Osteoblast (primary cell): ENCODE measurements at regions not wholly inside any gene's neighbourhood (a gene's known extent, or its start where the extent isn't known, plus 50 kb on each side); places are given as distances from the start of the nearest gene placed in this dataset.

Experiments
- DNase-seq: peaks from one replicate; pipeline ENCODE4 v3.0.0; 2011; ENCODE audit warnings: low spot score, mixed read lengths; ENCODE audit not compliant: insufficient read length; ENCODE audit errors: missing footprints
- H2AFZ ChIP-seq: 2 replicates; pipeline ENCODE4 v1.6.0; 2011; ENCODE audit warnings: mild to moderate bottlenecking, low read length
- H3K27ac ChIP-seq: 2 replicates; pipeline ENCODE4 v1.5.1; 2011; ENCODE audit warnings: mild to moderate bottlenecking, low read depth, low read length, moderate library complexity
- H3K27me3 ChIP-seq: 2 replicates; pipeline ENCODE4 v1.6.0; 2012; ENCODE audit warnings: mild to moderate bottlenecking, control low read depth, inconsistent platforms, low read length, moderate library complexity; ENCODE audit not compliant: insufficient read depth
- H3K36me3 ChIP-seq: 2 replicates; pipeline ENCODE4 v1.5.1; 2011; ENCODE audit warnings: mild to moderate bottlenecking, low read length, control low read depth, moderate library complexity; ENCODE audit not compliant: insufficient read depth
- H3K4me1 ChIP-seq: 2 replicates; pipeline ENCODE4 v1.5.1; 2011; ENCODE audit warnings: mild to moderate bottlenecking, low read length, control low read depth, moderate library complexity; ENCODE audit not compliant: insufficient read depth
- H3K4me2 ChIP-seq: 2 replicates; pipeline ENCODE4 v1.6.0; 2011; ENCODE audit warnings: mild to moderate bottlenecking, low read length; ENCODE audit not compliant: insufficient read depth
- H3K4me3 ChIP-seq: fragments of 200-600 bp; sonication (generic); 3 replicates; pipeline ENCODE4 v1.5.1; 2012; ENCODE audit warnings: mild to moderate bottlenecking, low read length, inconsistent platforms; ENCODE audit not compliant: insufficient read depth
- H3K79me2 ChIP-seq: 2 replicates; pipeline ENCODE4 v1.6.0; 2012; ENCODE audit warnings: mild to moderate bottlenecking, low read length, control low read depth, inconsistent platforms; ENCODE audit not compliant: insufficient read depth
- H3K9me3 ChIP-seq: 2 replicates; pipeline ENCODE4 v1.5.1; 2011; ENCODE audit warnings: low read depth, low read length, control low read depth
- H4K20me1 ChIP-seq: 2 replicates; pipeline ENCODE4 v1.6.0; 2012; ENCODE audit warnings: mild to moderate bottlenecking, low read length, control low read depth; ENCODE audit not compliant: insufficient read depth
- TF ChIP-seq, protein P1 (sequence below): IDR thresholded peaks from 2 replicates; pipeline ENCODE4 v1.5.1; 2011; ENCODE audit warnings: mild to moderate bottlenecking, low read depth, low read length, moderate library complexity; ENCODE audit errors: extremely low read depth

GRCh38 chr14:71589609-71590008 lies 342.6 kb upstream of the RGS6 start:
- Histone ChIP-seq H3K4me1 (peaks cover 84% of the 10 kb centered on the region), H3K27ac (peak overlapping the region; percentile 62), H3K36me3 (peaks cover 6% of the 10 kb centered on the region), H3K4me2 (peak overlapping the region; percentile 85), H3K9me3 (no peaks in the 10 kb centered on the region), H3K4me3 (peak overlapping the region; percentile 59), H3K27me3 (no peaks in the 10 kb centered on the region), H4K20me1 (no peaks in the 10 kb centered on the region), H3K79me2 (peaks cover 90% of the 10 kb centered on the region), H2AFZ (no peak overlapping the region)
- TF ChIP-seq, protein P1, sequence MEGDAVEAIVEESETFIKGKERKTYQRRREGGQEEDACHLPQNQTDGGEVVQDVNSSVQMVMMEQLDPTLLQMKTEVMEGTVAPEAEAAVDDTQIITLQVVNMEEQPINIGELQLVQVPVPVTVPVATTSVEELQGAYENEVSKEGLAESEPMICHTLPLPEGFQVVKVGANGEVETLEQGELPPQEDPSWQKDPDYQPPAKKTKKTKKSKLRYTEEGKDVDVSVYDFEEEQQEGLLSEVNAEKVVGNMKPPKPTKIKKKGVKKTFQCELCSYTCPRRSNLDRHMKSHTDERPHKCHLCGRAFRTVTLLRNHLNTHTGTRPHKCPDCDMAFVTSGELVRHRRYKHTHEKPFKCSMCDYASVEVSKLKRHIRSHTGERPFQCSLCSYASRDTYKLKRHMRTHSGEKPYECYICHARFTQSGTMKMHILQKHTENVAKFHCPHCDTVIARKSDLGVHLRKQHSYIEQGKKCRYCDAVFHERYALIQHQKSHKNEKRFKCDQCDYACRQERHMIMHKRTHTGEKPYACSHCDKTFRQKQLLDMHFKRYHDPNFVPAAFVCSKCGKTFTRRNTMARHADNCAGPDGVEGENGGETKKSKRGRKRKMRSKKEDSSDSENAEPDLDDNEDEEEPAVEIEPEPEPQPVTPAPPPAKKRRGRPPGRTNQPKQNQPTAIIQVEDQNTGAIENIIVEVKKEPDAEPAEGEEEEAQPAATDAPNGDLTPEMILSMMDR = no peak
- no peak for DNase-seq

DNA sequence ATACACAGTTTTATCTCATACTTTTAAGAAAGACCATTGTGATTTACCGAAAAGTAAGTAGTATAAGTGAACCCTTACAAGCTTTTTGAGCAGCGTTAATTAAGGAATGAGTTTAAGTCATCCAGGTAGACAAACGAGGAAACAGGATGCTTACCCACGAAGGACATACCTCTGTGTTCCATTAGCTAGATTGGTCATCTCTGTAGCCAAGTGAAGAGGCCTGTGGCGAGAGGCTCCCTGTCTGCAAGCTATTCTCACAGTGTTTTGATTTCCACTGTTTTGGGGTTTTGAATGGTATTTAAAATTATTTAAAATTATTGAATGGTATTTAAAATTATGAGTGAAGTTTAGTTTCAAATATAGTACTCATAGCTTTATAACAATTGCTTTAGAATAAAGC lies 342.1 kb upstream of the RGS6 start:
- Histone ChIP-seq H3K4me3 (peak overlapping the region; percentile 61), H3K4me2 (peak overlapping the region; percentile 77), H3K36me3 (peaks cover 6% of the 10 kb centered on the region), H3K27ac (peak overlapping the region; percentile 52), H2AFZ (no peak overlapping the region), H3K9me3 (no peaks in the 10 kb centered on the region), H3K27me3 (no peaks in the 10 kb centered on the region), H3K4me1 (peaks cover 85% of the 10 kb centered on the region), H3K79me2 (peaks cover 90% of the 10 kb centered on the region), H4K20me1 (no peaks in the 10 kb centered on the region)
- TF ChIP-seq, protein P1 = no peak
- DNase-seq = peak; percentile 41

GRCh38 chr14:71591231-71591630 lies 341.0 kb upstream of the RGS6 start:
- Histone ChIP-seq H3K4me2 (peak overlapping the region; percentile 77), H3K79me2 (peaks cover 92% of the 10 kb centered on the region)
- DNase-seq = no peak

DNA sequence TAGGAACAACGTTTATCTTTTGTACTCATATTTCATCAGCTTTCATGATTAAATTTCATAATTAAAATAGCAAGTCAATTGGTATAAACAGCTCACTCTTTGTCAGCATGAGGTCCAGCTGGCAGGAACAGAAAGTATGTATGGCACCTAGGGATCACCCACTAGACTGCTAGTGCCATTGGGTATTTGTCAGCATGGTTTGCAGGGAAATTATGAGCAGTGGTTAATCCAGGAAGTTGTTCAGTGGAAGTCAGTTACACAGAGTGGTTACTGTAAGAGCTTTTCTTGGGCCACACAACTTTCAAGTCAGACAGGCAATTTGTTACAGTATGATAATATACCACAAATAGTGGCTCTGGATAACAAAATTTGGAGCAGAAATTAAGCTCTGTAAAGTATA lies 340.3 kb upstream of the RGS6 start:
- peak overlapping the region; percentile 77 for H3K4me2 ChIP-seq
- H3K9me3 ChIP-seq = no peaks in the 10 kb centered on the region
- H3K4me3 ChIP-seq = no peak overlapping the region
- peaks cover 12% of the 10 kb centered on the region for H3K36me3 ChIP-seq
- H3K27me3 ChIP-seq = no peaks in the 10 kb centered on the region
- no peaks in the 10 kb centered on the region for H4K20me1 ChIP-seq
- H2AFZ ChIP-seq = no peak overlapping the region
- DNase-seq = peak; percentile 36
- peak overlapping the region; percentile 52 for H3K27ac ChIP-seq
- TF ChIP-seq, protein P1 = no peak
- H3K79me2 ChIP-seq = peaks cover 92% of the 10 kb centered on the region
- H3K4me1 ChIP-seq = peaks cover 69% of the 10 kb centered on the region

More at GRCh38 chr14:71591231-71591630, 341.0 kb upstream of the RGS6 start:
- Histone ChIP-seq H3K27ac (peak overlapping the region; percentile 52), H3K36me3 (peaks cover 7% of the 10 kb centered on the region), H3K27me3 (no peaks in the 10 kb centered on the region), H2AFZ (no peak overlapping the region), H3K4me1 (peaks cover 76% of the 10 kb centered on the region), H4K20me1 (no peaks in the 10 kb centered on the region), H3K9me3 (no peaks in the 10 kb centered on the region), H3K4me3 (peak overlapping the region; percentile 37)
- TF ChIP-seq, protein P1 = no peak
